H9 (cell line): ENCODE measurements at regions not wholly inside any gene's neighbourhood (a gene's known extent, or its start where the extent isn't known, plus 50 kb on each side); places are given as distances from the start of the nearest gene placed in this dataset.

Experiments used
- DNase-seq: peaks from one replicate; pipeline ENCODE4 v3.0.0-alpha.2; 2017
- H2AFZ ChIP-seq: one replicate; pipeline ENCODE4 v1.6.1; 2013; ENCODE audit warnings: mild to moderate bottlenecking, low read length, control low read depth, moderate library complexity
- H2AK5ac ChIP-seq: 2 replicates; pipeline ENCODE4 v1.6.1; 2013; ENCODE audit warnings: low read length, control low read depth, mixed read lengths; ENCODE audit not compliant: insufficient read length
- H2BK120ac ChIP-seq: one replicate; pipeline ENCODE4 v1.6.1; 2013; ENCODE audit warnings: low read depth, mild to moderate bottlenecking, low read length, control low read depth, inconsistent platforms; ENCODE audit not compliant: poor library complexity, severe bottlenecking
- H2BK12ac ChIP-seq: 2 replicates; pipeline ENCODE4 v1.6.1; 2013; ENCODE audit warnings: low read length, control low read depth, mixed read lengths, low read depth; ENCODE audit not compliant: insufficient read length
- H2BK15ac ChIP-seq: 2 replicates; pipeline ENCODE4 v1.6.1; 2013; ENCODE audit warnings: low read depth, low read length, control low read depth
- H2BK20ac ChIP-seq: one replicate; pipeline ENCODE4 v1.6.1; 2013; ENCODE audit warnings: low read depth, mild to moderate bottlenecking, low read length, control low read depth, inconsistent platforms; ENCODE audit not compliant: poor library complexity, severe bottlenecking
- H2BK5ac ChIP-seq: 2 replicates; pipeline ENCODE4 v1.6.1; 2013; ENCODE audit warnings: low read length, control low read depth, mixed read lengths; ENCODE audit not compliant: insufficient read length
- H3K14ac ChIP-seq: 2 replicates; pipeline ENCODE4 v1.6.1; 2013; ENCODE audit warnings: low read length, control low read depth; ENCODE audit not compliant: insufficient read depth
- H3K18ac ChIP-seq: 2 replicates; pipeline ENCODE4 v1.6.1; 2013; ENCODE audit warnings: low read depth, mild to moderate bottlenecking, mixed read lengths, low read length, control low read depth; ENCODE audit not compliant: insufficient read length
- H3K23ac ChIP-seq: 2 replicates; pipeline ENCODE4 v1.6.1; 2013; ENCODE audit warnings: low read length, control low read depth, mixed read lengths, low read depth; ENCODE audit not compliant: insufficient read length
- H3K23me2 ChIP-seq: 2 replicates; pipeline ENCODE4 v1.6.1; 2013; ENCODE audit warnings: low read depth, mild to moderate bottlenecking, mixed read lengths, low read length, control low read depth; ENCODE audit not compliant: insufficient read length, poor library complexity, severe bottlenecking
- H3K27ac ChIP-seq: 2 replicates; pipeline ENCODE4 v1.5.1; 2013; ENCODE audit warnings: low read length, control low read depth, mixed read lengths, low read depth; ENCODE audit not compliant: insufficient read length
- H3K27me3 ChIP-seq: 2 replicates; pipeline ENCODE4 v1.6.1; 2013; ENCODE audit warnings: low read length, control low read depth, inconsistent platforms; ENCODE audit not compliant: insufficient read depth
- H3K4ac ChIP-seq: 2 replicates; pipeline ENCODE4 v1.6.1; 2013; ENCODE audit warnings: low read depth, mild to moderate bottlenecking, control low read depth, inconsistent platforms, low read length, moderate library complexity
- H3K4me1 ChIP-seq: 2 replicates; pipeline ENCODE4 v1.6.1; 2013; ENCODE audit warnings: low read length, control low read depth, inconsistent platforms; ENCODE audit not compliant: insufficient read depth
- H3K4me2 ChIP-seq: 2 replicates; pipeline ENCODE4 v1.6.1; 2013; ENCODE audit warnings: low read length, control low read depth, mixed read lengths; ENCODE audit not compliant: insufficient read length, insufficient read depth
- H3K56ac ChIP-seq: 2 replicates; pipeline ENCODE4 v1.6.1; 2013; ENCODE audit warnings: low read depth, mild to moderate bottlenecking, mixed read lengths, low read length, control low read depth; ENCODE audit not compliant: insufficient read length
- H3K79me1 ChIP-seq: 2 replicates; pipeline ENCODE4 v1.6.1; 2013; ENCODE audit warnings: low read depth, mild to moderate bottlenecking, moderate library complexity, low read length, control low read depth, inconsistent platforms; ENCODE audit not compliant: insufficient read depth, poor library complexity, severe bottlenecking
- H3K79me2 ChIP-seq: 2 replicates; pipeline ENCODE4 v1.6.1; 2013; ENCODE audit warnings: low read length, control low read depth, inconsistent platforms; ENCODE audit not compliant: insufficient read depth
- H3K9ac ChIP-seq: 2 replicates; pipeline ENCODE4 v1.6.1; 2013; ENCODE audit warnings: low read length, control low read depth, mixed read lengths; ENCODE audit not compliant: insufficient read length; ENCODE audit errors: extremely low read depth
- H3K9me3 ChIP-seq: one replicate; pipeline ENCODE4 v1.6.1; 2013; ENCODE audit warnings: low read depth, low read length, inconsistent platforms; ENCODE audit not compliant: control insufficient read depth
- H3T11ph ChIP-seq: one replicate; pipeline ENCODE4 v1.6.1; 2013; ENCODE audit warnings: mild to moderate bottlenecking, low read length, control low read depth, inconsistent platforms
- H4K20me1 ChIP-seq: one replicate; pipeline ENCODE4 v1.6.1; 2013; ENCODE audit not compliant: control insufficient read depth, insufficient read length, insufficient read depth
- H4K5ac ChIP-seq: 2 replicates; pipeline ENCODE4 v1.6.1; 2013; ENCODE audit warnings: low read depth, mild to moderate bottlenecking, mixed read lengths, low read length, control low read depth; ENCODE audit not compliant: insufficient read length
- H4K8ac ChIP-seq: replicated peaks from 2 replicates; pipeline ENCODE4 v1.6.1; 2013; ENCODE audit warnings: low read length, control low read depth, mixed read lengths, low read depth; ENCODE audit not compliant: insufficient read length
- H4K91ac ChIP-seq: 2 replicates; pipeline ENCODE4 v1.6.1; 2013; ENCODE audit warnings: low read depth, mild to moderate bottlenecking, moderate library complexity, mixed read lengths, low read length, control low read depth; ENCODE audit not compliant: insufficient read length
- H3K27ac Mint-ChIP-seq, 3 experiments: 2 replicates in 2 of 3; 3 replicates in 1 of 3; pipeline ENCODE4 v1.8.0; 2020 to 2021; ENCODE audit warnings: mixed read lengths in 3 of 3, mild to moderate bottlenecking in 1 of 3, moderate library complexity in 1 of 3
- H3K27me3 Mint-ChIP-seq: 2 replicates; pipeline ENCODE4 v1.8.0; 2021; ENCODE audit warnings: low read depth, mild to moderate bottlenecking, moderate library complexity, mixed read lengths
- H3K36me3 Mint-ChIP-seq, 3 experiments: 2 replicates in 2 of 3; 3 replicates in 1 of 3; pipeline ENCODE4 v1.8.0; 2020 to 2021; ENCODE audit warnings: low read depth in 3 of 3, mixed read lengths in 3 of 3; ENCODE audit not compliant: insufficient read depth in 1 of 3
- H3K4me1 Mint-ChIP-seq, 2 experiments: 2 replicates each; pipeline ENCODE4 v1.8.0; 2020; ENCODE audit warnings: mixed read lengths in 2 of 2
- H3K4me3 Mint-ChIP-seq, 2 experiments: 2 replicates in 1 of 2; 3 replicates in 1 of 2; pipeline ENCODE4 v1.8.0; 2020 to 2021; ENCODE audit warnings: mild to moderate bottlenecking in 2 of 2, mixed read lengths in 2 of 2, moderate library complexity in 1 of 2
- H3K9me3 Mint-ChIP-seq, 2 experiments: 2 replicates in 1 of 2; 3 replicates in 1 of 2; pipeline ENCODE4 v1.8.0; 2020; ENCODE audit warnings: mild to moderate bottlenecking in 2 of 2, mixed read lengths in 2 of 2, moderate library complexity in 1 of 2
- CTCF ChIP-seq: fragments of 200-600 bp; sonication (generic); conservative IDR thresholded peaks from 3 replicates; pipeline ENCODE4 v1.8.0; 2021; ENCODE audit warnings: antibody characterized with exemption, mild to moderate bottlenecking
- WGBS: extraction: QIAGEN DNeasy Blood & Tissue Kit; methylation state at CpG from one replicate; pipeline ENCODE4 v1.1.7; 2013; ENCODE audit warnings: missing lambda C conversion rate, low lambda C conversion rate, mixed read lengths; ENCODE audit not compliant: insufficient read length; ENCODE audit errors: extremely low coverage; 5-methylcytosine and 5-hydroxymethylcytosine counted together

GRCh38 chr1:187854457-187854856, 1025.7 kb downstream of the PLA2G4A start:
- Histone ChIP-seq H2BK12ac (no peak overlapping the region), H3K79me2 (no peaks in the 10 kb centered on the region), H3K23ac (no peak overlapping the region), H3K9ac (no peak overlapping the region), H3K9me3 (no peaks in the 10 kb centered on the region), H3K79me1 (no peaks in the 10 kb centered on the region), H3K56ac (no peak overlapping the region), H3K4me2 (no peak overlapping the region), H2AFZ (no peak overlapping the region), H2BK120ac (no peak overlapping the region), H4K20me1 (no peaks in the 10 kb centered on the region), H3K14ac (no peak overlapping the region), H3K23me2 (no peaks in the 10 kb centered on the region), H2AK5ac (no peak overlapping the region), H4K91ac (no peak overlapping the region), H2BK15ac (no peak overlapping the region), H4K5ac (no peak overlapping the region), H3K4me1 (no peaks in the 10 kb centered on the region), H3K4ac (no peak overlapping the region), H3K18ac (no peak overlapping the region), H4K8ac (no peak overlapping the region), H3T11ph (no peak overlapping the region), H2BK5ac (no peak overlapping the region), H3K27me3 (no peaks in the 10 kb centered on the region), H3K27ac (no peak overlapping the region), H2BK20ac (no peak overlapping the region)
- H3K4me3 Mint-ChIP-seq, result no peak overlapping the region
- TF ChIP-seq CTCF, result no peak
- H3K27me3 Mint-ChIP-seq, result no peaks in the 10 kb centered on the region
- no peak for DNase-seq
- WGBS, result no CpG with 5 or more reads among the region's 2 CpGs
- peaks cover 0 to 3% of the 10 kb centered on the region in 2 experiments; a peak in 2 of 4 replicates for H3K4me1 Mint-ChIP-seq
- H3K27ac Mint-ChIP-seq, result 0 out of 7 replicates have a peak overlapping the region, but pooled peaks of 1 of the 3 experiments have one; percentile 16
- H3K36me3 Mint-ChIP-seq, result no peaks in the 10 kb centered on the region; a peak in 1 of 7 replicates
- H3K9me3 Mint-ChIP-seq, result peaks cover 0 to 11% of the 10 kb centered on the region in 2 experiments; a peak in 3 of 5 replicates
